NB4 (cell line): ENCODE measurements at regions not wholly inside any gene's neighbourhood (a gene's known extent, or its start where the extent isn't known, plus 50 kb on each side); places are given as distances from the start of the nearest gene placed in this dataset.
"Not testable (repeated sequence)": the region's sequence is repeated elsewhere in the genome, so short reads cannot be mapped to it uniquely, and the experiment has no call there.

Experiments used
- DNase-seq: peaks from one replicate; pipeline ENCODE4 v3.0.0; 2010; ENCODE audit warnings: low read depth
- H3K4me3 ChIP-seq: one replicate; pipeline ENCODE4 v1.5.1; 2011; ENCODE audit warnings: mild to moderate bottlenecking, low read depth, low read length, moderate library complexity
- MYC ChIP-seq: IDR thresholded peaks from 2 replicates; pipeline ENCODE4 v1.6.1; 2011; ENCODE audit warnings: low read depth, low read length
- POLR2A ChIP-seq: IDR thresholded peaks from 2 replicates; pipeline ENCODE4 v1.6.1; 2011; ENCODE audit warnings: mild to moderate bottlenecking; ENCODE audit not compliant: insufficient read length; ENCODE audit errors: extremely low read depth
- TF ChIP-seq, protein P1 (sequence below): IDR thresholded peaks from one replicate; pipeline ENCODE4 v1.5.1; 2012; ENCODE audit warnings: low read depth, low read length
- TF ChIP-seq, protein P2 (sequence below): IDR thresholded peaks from 2 replicates; pipeline ENCODE4 v1.6.1; 2011; ENCODE audit warnings: low read depth, low read length

DNA sequence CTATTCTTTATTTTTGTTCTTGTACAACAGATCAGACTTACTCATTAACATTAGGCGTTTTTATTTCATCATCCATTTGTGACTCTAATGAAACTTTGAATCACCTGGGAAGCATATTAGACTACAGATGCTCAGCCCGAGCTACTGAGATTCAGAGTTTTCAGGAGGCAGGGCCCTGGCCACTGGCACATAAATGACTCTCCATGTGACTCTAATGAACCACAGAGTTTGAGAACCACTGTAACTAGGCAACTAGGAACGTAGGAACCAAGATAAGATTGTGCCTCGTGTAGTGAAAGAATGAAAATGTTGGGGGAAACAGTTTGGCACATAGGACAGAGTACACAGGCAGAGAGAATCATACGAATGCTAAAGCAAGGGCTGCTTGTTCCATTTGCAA is 405.9 kb upstream of the BTBD3 start:
- TF ChIP-seq, protein P1, sequence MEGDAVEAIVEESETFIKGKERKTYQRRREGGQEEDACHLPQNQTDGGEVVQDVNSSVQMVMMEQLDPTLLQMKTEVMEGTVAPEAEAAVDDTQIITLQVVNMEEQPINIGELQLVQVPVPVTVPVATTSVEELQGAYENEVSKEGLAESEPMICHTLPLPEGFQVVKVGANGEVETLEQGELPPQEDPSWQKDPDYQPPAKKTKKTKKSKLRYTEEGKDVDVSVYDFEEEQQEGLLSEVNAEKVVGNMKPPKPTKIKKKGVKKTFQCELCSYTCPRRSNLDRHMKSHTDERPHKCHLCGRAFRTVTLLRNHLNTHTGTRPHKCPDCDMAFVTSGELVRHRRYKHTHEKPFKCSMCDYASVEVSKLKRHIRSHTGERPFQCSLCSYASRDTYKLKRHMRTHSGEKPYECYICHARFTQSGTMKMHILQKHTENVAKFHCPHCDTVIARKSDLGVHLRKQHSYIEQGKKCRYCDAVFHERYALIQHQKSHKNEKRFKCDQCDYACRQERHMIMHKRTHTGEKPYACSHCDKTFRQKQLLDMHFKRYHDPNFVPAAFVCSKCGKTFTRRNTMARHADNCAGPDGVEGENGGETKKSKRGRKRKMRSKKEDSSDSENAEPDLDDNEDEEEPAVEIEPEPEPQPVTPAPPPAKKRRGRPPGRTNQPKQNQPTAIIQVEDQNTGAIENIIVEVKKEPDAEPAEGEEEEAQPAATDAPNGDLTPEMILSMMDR: no peak
- TF ChIP-seq, protein P2, sequence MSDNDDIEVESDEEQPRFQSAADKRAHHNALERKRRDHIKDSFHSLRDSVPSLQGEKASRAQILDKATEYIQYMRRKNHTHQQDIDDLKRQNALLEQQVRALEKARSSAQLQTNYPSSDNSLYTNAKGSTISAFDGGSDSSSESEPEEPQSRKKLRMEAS: no peak
- TF ChIP-seq MYC: no peak
- no peak for TF ChIP-seq POLR2A

DNA sequence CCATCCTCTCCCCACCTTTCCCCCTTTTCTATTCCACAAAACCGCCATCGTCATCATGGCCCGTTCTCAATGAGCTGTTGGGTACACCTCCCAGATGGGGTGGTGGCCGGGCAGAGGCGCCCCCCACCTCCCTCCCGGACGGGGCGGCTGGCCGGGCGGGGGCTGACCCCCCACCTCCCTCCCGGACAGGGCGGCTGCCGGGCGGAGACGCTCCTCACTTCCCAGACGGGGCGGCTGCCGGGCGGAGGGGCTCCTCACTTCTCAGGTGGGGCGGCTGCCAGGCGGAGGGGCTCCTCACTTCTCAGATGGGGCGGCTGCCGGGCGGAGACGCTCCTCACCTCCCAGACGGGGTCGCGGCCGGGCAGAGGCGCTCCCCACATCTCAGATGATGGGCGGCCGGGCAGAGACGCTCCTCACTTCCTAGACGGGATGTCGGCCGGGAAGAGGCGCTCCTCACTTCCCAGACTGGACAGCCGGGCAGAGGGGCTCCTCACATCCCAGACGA is 404.4 kb upstream of the BTBD3 start:
- not testable (repeated sequence) for H3K4me3 ChIP-seq, DNase-seq

More for the DNA sequence above, 405.9 kb upstream of the BTBD3 start:
- DNase-seq: no peak
- no peak overlapping the region for H3K4me3 ChIP-seq

DNA sequence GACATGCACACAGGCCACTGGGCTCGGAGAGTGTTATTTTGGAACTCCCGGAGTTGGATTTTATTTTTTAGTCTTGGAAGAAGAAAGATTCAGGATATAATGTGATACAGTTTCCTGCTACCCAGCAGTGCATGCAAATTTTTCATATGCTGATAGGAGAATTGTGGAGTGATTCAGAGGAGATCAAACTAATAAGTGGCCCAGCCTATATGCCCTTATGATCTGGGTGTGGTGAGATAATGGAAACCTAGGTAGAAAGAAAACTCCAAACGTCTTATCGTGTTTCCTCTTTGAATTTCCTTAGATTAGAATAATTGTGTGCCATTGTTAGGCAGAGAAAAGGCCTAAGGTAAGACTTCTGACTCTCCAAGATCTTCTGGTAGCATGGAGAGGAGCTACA is 401.2 kb upstream of the BTBD3 start:
- no peak for TF ChIP-seq MYC
- TF ChIP-seq, protein P1: no peak
- TF ChIP-seq, protein P2: no peak
- no peak for TF ChIP-seq POLR2A
- H3K4me3 ChIP-seq: no peak overlapping the region
- DNase-seq: no peak

DNA sequence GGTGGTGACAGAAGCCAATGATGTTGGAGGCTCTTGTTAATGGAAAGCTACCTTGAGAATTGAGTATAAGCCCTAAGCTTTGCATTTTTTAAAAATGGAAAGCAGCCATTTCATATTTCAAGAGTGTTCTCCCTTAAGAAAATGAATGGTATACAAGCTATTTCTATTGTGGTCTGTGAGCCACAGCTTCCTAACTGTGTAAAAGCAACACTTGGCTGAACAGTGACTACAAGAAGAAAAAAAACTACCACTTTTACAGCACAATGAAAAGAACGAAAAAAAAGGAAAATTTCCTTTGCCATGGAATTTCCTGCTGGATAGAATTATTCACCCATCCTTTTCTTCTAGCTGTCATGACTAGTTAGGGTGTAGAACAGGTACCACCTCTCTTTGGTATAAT is 397.1 kb upstream of the BTBD3 start:
- no peak for DNase-seq
- H3K4me3 ChIP-seq: no peak overlapping the region
- TF ChIP-seq, protein P1: no peak
- TF ChIP-seq, protein P2: no peak
- TF ChIP-seq POLR2A: no peak
- no peak for TF ChIP-seq MYC

DNA sequence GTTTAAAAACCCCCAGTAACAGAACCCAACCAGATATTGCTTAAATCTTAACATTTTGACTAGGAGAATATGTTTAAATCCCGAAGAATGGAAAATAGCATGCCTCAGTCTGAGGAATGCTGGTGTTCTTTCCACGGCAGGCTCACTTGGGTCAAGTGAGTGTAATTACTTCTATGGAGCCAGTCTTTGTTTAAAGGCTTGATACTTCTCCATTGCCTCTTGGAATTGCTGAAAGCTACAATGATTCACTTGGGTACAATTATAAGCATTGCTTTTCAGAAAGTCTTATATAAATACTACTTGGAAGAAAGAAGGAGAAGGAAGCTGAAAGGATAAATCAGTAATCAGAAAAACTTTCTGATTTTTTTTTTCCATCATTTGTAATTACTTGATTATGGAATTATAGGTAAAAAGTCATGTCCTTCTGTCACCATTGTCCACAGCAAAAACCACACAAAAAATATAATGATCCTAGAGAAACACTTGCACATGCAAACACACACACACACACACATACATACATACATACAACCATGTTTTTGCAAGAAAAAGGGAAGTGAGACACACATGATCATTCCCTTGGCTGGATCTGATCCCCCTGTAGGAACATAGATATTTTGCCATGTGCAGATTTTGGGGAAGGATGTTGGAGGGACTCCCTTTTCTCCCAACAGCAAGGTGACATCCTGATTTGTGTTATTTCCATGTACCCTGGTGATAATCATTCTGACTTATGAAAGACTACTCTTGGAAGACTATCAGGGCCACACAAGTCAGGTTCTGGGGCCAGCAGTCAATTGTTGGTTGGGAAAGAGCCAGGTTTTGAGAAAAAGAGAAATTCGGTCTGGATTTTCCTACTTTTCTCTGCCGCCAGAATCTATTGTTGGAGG is 396.0 kb upstream of the BTBD3 start:
- no peak overlapping the region for H3K4me3 ChIP-seq
- TF ChIP-seq, protein P2: no peak
- TF ChIP-seq POLR2A (no peak), MYC (no peak)
- TF ChIP-seq, protein P1: no peak
- DNase-seq: no peak

DNA sequence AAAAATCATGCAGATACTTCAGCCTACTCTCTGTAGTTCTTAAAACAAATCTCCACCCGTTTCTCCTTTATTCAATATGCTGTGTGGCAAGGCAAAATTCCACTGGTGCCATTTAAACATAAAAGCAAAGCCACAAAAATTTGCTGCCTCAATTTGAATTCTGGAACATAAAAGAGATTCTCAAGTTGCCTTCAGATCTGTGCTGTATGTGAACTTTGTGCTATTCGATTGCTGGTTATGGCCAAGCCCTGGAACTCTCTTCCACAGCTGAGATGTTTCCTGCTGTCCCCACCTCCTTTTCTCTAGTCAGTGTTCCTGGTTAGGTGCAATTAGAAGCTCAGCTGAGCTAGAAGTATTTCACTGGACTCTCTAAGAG is 395.3 kb upstream of the BTBD3 start:
- TF ChIP-seq, protein P1: no peak
- TF ChIP-seq POLR2A (no peak), MYC (no peak)
- TF ChIP-seq, protein P2: no peak

More for the DNA sequence above, 395.3 kb upstream of the BTBD3 start:
- H3K4me3 ChIP-seq: no peak overlapping the region
- no peak for DNase-seq
